Kidney epithelial cell (primary cell): ENCODE measurements at regions not wholly inside any gene's neighbourhood (a gene's known extent, or its start where the extent isn't known, plus 50 kb on each side); places are given as distances from the start of the nearest gene placed in this dataset.
A peak's percentile ranks its signal among the peaks of the same experiment; 100 is the strongest.

ENCODE experiments used
- DNase-seq: peaks from one replicate; pipeline ENCODE4 v3.0.0-alpha.2; 2010; ENCODE audit warnings: low read depth
- H3K27me3 ChIP-seq: 2 replicates; pipeline ENCODE4 v1.6.0; 2011; ENCODE audit warnings: low read length; ENCODE audit not compliant: control insufficient read depth, insufficient read depth
- H3K36me3 ChIP-seq: 2 replicates; pipeline ENCODE4 v1.5.1; 2011; ENCODE audit warnings: low read length; ENCODE audit not compliant: control insufficient read depth, insufficient read depth
- H3K4me3 ChIP-seq: 2 replicates; pipeline ENCODE4 v1.5.1; 2011; ENCODE audit warnings: low read depth, mild to moderate bottlenecking, control low read depth, low read length
- TF ChIP-seq, protein P1 (sequence below): IDR thresholded peaks from 2 replicates; pipeline ENCODE4 v1.5.1; 2011; ENCODE audit warnings: mild to moderate bottlenecking, moderate library complexity, low read length, control low read depth, inconsistent platforms; ENCODE audit not compliant: insufficient read depth, poor library complexity, severe bottlenecking

DNA sequence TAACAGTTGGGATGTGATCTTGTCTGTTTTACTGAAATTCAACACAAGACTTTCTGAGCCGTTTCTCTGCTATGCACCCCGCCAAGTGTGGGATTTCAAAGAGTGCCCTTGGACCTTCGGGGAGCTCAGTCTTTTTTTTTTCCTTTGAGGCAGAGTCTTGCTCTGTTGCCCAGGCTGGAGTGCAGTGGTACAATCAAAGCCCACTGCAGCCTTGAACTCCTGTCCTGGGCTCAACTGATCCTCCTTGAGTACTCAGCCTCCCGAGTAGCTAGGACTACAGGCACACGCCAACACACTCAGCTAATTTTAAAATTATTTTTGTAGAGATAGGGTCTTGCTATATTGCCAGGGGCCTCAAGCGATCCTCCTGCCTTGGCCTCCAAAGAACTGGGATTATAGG is 162.9 kb downstream of the BAMBI start:
- TF ChIP-seq, protein P1, sequence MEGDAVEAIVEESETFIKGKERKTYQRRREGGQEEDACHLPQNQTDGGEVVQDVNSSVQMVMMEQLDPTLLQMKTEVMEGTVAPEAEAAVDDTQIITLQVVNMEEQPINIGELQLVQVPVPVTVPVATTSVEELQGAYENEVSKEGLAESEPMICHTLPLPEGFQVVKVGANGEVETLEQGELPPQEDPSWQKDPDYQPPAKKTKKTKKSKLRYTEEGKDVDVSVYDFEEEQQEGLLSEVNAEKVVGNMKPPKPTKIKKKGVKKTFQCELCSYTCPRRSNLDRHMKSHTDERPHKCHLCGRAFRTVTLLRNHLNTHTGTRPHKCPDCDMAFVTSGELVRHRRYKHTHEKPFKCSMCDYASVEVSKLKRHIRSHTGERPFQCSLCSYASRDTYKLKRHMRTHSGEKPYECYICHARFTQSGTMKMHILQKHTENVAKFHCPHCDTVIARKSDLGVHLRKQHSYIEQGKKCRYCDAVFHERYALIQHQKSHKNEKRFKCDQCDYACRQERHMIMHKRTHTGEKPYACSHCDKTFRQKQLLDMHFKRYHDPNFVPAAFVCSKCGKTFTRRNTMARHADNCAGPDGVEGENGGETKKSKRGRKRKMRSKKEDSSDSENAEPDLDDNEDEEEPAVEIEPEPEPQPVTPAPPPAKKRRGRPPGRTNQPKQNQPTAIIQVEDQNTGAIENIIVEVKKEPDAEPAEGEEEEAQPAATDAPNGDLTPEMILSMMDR: no peak
- Histone ChIP-seq H3K4me3 (no peak overlapping the region), H3K27me3 (no peaks in the 10 kb centered on the region), H3K36me3 (no peaks in the 10 kb centered on the region)
- no peak for DNase-seq

DNA sequence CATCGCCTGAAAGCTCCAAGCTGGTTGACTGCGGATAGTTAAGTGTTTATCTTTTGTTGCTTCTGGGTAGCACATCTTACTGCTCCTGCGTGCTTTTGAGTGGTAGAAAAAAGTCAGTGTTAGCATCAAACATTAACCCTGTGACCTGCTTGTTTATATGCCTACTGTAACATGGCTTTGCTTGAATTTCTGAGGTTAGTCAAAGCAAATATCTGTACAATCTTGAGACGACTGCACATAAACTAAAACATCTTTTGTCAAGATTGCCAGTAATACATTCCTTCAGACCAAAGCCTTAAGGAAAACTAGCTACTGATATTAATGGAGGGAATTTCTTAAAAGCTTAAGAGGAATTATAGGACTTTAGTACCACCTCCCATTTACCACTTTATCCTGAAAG is 163.7 kb downstream of the BAMBI start:
- H3K4me3 ChIP-seq: no peak overlapping the region
- no peaks in the 10 kb centered on the region for H3K27me3 ChIP-seq
- TF ChIP-seq, protein P1: no peak
- no peak for DNase-seq
- no peaks in the 10 kb centered on the region for H3K36me3 ChIP-seq

DNA sequence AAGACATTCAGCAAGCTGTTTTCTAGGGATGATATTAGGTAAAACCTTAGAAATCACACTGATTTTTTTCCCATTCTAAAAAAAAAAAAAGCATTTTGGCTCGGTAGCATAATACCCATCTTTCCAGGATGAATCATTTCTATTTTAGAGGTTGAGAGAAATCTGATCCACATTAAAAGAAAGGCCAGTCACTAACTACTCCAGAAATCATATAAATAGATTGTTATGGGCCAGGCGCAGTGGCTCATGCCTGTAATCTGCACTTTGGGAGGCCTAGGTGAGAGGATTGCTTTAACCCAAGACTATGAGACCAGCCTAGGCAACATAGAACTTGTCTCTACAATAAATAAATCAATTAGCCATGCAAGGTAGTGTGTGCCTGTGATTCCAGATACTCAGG is 164.3 kb downstream of the BAMBI start:
- DNase-seq: no peak
- no peaks in the 10 kb centered on the region for H3K36me3 ChIP-seq
- no peaks in the 10 kb centered on the region for H3K27me3 ChIP-seq
- TF ChIP-seq, protein P1: no peak
- H3K4me3 ChIP-seq: no peak overlapping the region

DNA sequence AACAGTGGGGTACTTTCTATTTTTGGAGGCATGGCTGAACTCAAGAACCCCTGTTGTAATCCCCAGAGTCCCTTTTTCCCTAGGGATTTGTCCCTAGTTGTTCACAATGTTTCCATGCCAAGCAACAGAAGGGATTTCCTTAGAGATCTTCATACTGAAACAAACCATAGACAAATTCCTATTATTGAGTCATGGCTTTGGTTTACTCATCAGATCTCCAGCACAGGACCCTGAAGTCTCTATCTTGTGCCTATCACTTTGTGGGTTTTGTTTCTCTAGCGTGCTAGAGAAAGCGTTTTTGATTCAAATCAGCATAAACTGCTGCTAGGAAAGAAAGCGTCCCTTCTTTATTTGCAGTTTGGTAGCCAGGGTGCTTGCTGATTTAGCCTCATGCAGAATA is 165.0 kb downstream of the BAMBI start:
- TF ChIP-seq, protein P1: no peak
- peak; percentile 49 for DNase-seq
- no peak overlapping the region for H3K4me3 ChIP-seq
- H3K27me3 ChIP-seq: no peaks in the 10 kb centered on the region
- H3K36me3 ChIP-seq: no peaks in the 10 kb centered on the region

DNA sequence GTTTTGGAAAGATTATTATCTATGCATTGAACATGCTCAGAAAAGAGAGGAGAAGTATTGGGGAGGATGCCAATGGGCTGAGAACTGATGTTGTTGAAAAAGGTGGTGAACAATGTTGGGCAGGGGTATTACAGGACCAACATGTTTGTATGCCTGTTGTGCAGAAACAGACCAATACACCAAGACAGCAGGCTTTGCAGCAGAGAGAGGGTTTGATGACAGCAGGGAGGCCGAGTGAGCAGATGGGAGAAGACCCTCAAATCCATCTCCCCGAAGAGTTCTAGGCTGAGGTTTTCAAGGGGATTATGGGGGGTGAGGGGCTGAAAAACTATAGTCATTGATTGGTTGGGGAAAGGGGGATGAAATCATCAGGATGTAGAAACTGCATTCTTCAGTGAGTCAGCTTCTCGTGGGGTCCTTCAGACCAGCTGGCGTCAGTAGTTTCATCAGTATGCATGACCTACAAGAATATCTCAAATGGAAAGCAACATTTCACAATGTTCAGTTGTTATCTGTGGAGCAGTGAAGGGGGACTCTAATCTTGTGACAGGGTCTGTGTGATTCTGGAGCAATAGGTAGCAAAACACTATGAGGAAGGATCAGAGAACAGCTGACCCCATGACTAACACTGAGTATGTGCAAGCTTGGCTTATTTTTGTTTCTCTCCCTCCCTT is 167.8 kb downstream of the BAMBI start:
- TF ChIP-seq, protein P1: no peak
- Histone ChIP-seq H3K4me3 (no peak overlapping the region), H3K36me3 (no peaks in the 10 kb centered on the region), H3K27me3 (no peaks in the 10 kb centered on the region)
- DNase-seq: no peak

DNA sequence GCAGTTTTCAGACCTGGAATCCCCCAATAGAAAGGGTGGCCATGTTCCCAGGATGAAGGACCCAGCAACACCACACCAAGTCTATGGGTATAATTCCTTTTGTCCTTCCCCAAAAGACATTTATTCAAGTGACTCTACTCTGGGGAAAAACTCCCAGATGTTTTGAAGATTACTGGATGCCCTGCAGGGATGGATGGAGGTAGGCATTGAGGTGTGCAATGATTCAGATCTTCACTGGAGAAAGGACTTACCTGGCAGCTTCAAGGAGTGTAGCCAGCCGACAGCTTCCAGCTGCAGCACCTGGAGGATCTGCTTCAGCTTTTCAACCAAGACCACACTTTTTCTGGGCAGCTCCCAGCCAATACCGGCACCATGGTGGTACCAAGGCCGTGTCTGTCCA is 172.0 kb downstream of the BAMBI start:
- TF ChIP-seq, protein P1: no peak
- Histone ChIP-seq H3K4me3 (no peak overlapping the region), H3K27me3 (no peaks in the 10 kb centered on the region), H3K36me3 (no peaks in the 10 kb centered on the region)
- DNase-seq: no peak
